Adrenal gland (tissue), 5 donors: ENCODE measurements at regions not wholly inside any gene's neighbourhood (a gene's known extent, or its start where the extent isn't known, plus 50 kb on each side); places are given as distances from the start of the nearest gene placed in this dataset.

ENCODE experiments used
- CTCF ChIP-seq, 6 experiments: fragments of 450-650 bp in 4 of 6; fragments of 200-600 bp in 2 of 6; sonication (generic) in 1 of 6; IDR thresholded peaks; 1 replicate in 5 of 6; 2 replicates in 1 of 6; pipeline versions ENCODE4 v1.5.1 to v1.8.0; 2016 to 2021; ENCODE audit warnings: antibody characterized with exemption in 6 of 6, mild to moderate bottlenecking in 2 of 6, moderate library complexity in 1 of 6
- POLR2A ChIP-seq, 2 donors: fragments of 450-650 bp; IDR thresholded peaks; one replicate each; pipeline ENCODE4 v1.6.1; 2017; ENCODE audit warnings: antibody characterized with exemption in 2 of 2, mild to moderate bottlenecking in 2 of 2, moderate library complexity in 1 of 2
- donor health status: DM: no; HTN: no; CAD: no.

GRCh38 chr1:59028048-59028447 lies 244.2 kb upstream of the JUN start:
- TF ChIP-seq CTCF (IDR thresholded peaks at IDR 0.05) (no peak), POLR2A (IDR thresholded peaks at IDR 0.05) (no peak)
